Activated CD4-positive, alpha-beta T cell treated with anti-CD3 and anti-CD28 coated beads, Interleukin-2, amount 50 U/mL, for 24 hours (primary cell): ENCODE measurements at regions not wholly inside any gene's neighbourhood (a gene's known extent, or its start where the extent isn't known, plus 50 kb on each side); places are given as distances from the start of the nearest gene placed in this dataset.
"Not testable (repeated sequence)": the region's sequence is repeated elsewhere in the genome, so short reads cannot be mapped to it uniquely, and the experiment has no call there.

Source experiments
- DNase-seq, 2 donors: peaks; one replicate each; pipeline ENCODE4 v3.0.0-alpha.2; 2020; ENCODE audit warnings: low read depth in 1 of 2, low spot score in 1 of 2

DNA sequence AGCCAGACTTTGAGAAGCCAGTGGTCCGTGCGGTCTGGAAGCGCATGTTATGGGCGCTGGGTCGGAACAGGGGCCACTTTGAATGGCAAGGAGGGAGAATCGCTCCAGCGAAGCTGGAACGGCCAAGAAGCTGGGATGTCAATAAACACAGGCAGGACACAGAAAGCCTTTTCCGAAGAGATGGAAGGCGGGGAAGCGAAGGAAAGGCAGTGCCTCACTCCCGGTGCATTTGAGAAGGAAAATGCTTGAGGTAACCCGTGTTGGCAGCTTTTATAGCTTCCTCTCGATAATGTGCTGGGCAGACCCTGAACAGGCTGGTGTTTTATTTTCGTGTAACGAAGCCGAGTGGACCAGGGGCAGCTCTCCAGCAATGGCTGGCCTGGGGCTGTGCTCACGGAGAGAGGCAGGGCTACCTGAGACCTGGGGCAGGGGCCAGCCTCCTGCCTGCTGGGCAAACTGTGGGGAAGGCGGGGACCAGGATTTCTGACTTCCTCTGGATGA lies 84.2 kb upstream of the SPRY4 start:
- DNase-seq: no peak

GRCh38 chr5:142408536-142408935 lies 83.7 kb upstream of the SPRY4 start:
- no peak for DNase-seq

- no peak for DNase-seq
Measured at GRCh38 chr5:142405814-142406395, 81.1 kb upstream of the SPRY4 start.

GRCh38 chr5:142405023-142405422 lies 80.2 kb upstream of the SPRY4 start:
- DNase-seq: no peak

GRCh38 chr5:142404046-142404477 lies 79.2 kb upstream of the SPRY4 start:
- DNase-seq: no peak

DNA sequence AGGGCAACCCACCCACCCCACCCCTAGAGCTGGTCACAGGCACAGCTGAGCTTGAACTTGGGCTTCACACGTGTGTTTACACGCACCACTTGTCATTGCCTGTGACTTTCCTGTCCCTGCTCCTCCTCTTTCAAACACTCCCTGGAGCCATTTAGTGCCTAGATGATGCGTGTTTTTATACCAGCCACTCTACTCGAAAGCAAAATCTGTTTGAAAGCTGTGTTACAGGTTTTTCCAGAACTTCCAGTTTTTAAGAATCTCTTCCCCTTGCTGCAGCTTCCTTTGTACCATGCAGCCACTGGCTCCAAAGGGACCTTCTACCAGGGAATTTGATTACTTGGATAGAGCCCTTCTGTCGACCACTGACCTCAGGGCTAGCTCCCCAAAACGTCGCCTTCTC lies 78.8 kb upstream of the SPRY4 start:
- DNase-seq: no peak

GRCh38 chr5:142402752-142403318 lies 78.0 kb upstream of the SPRY4 start:
- no peak for DNase-seq

- DNase-seq: no peak
Measured at GRCh38 chr5:142400415-142400814, 75.6 kb upstream of the SPRY4 start.

GRCh38 chr5:142399891-142400290 lies 75.1 kb upstream of the SPRY4 start:
- DNase-seq: no peak

- no peak for DNase-seq
Measured at GRCh38 chr5:142398730-142399055, 73.9 kb upstream of the SPRY4 start.

DNA sequence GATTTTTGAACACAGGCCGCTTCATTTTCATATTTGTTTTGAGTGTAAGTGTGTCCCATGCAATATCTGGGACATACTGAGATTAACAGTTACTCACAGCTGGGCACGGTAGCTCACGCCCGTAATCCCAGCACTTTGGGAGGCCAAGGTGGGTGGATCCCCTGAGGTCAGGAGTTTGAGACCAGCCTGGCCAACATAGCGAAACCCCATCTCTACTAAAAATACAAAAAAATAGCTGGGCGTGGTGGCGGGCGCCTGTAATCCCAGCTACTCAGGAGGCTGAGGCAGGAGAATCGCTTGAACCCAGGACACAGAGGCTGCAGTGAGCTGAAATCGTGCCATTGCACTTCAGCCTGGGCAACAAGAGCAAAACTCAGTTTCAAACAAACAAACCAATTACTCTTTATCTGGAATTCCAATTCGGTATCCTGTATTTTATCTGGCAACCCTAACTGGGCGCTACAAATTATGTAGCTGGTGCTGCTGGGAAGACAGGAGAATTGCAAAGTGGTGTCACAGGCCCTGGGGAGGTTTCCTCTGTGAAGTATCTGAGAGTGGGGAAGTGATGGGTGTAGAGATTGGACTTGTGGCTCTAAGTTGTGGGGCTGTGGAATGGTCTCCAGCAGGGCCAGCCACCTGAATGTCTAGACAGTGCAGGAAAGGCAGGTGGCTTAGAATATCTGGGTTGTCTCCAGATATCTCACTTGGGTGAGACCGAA lies 73.3 kb upstream of the SPRY4 start:
- DNase-seq: not testable (repeated sequence)

- DNase-seq: no peak
Measured at GRCh38 chr5:142397178-142397577, 72.4 kb upstream of the SPRY4 start.

DNA sequence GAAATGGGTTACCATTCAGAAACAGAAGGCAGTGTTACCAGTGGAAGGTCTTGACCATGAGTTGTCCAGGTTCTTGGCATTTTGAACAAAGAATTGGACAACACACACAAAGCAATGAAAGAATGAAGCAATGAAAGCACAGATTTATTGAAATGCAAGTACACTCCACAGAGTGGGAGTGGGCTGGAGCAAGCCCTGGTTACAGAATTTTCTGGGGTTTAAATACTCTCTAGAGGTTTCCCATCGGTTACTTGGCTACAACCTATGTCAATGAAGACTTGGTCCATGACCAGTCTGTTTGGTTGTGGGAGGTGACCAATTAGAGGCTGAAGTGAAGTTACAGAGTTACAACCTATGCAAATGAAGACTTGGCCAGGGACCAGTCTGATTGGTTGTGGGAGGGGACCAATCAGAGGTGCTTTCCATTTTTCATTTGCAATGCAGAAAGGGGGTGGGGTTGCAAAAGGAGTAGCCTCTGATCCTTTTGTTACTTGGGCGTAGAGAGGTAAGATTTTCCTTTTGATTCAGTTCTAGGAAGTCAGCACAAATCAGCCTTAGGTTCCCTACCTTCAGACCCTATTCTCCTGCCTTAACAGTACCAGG lies 71.7 kb upstream of the SPRY4 start:
- DNase-seq: no peak

- no peak for DNase-seq
Measured at GRCh38 chr5:142395334-142395733, 70.5 kb upstream of the SPRY4 start.

GRCh38 chr5:142391058-142391845 lies 66.4 kb upstream of the SPRY4 start:
- no peak for DNase-seq

DNA sequence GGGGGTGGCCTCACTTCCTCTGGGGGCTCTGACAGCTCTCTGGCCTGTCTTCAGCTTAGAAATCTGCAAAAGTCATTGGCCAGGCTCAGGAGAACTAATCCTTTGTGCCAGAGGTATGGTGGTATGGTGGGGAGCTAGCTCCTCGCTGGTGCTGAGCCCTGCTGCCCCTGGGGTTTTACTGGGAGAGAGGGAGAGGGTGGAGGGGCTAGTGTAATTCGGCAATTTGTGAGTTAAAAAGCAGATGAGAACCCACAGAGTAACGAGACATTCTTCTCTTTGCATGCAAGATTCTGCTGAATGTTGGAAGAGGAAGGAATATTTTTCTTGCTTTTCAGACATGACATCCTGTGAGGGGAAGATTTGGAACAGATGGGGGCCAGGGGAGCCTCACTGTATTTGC lies 65.5 kb upstream of the SPRY4 start:
- DNase-seq: no peak

- DNase-seq: no peak
Measured at GRCh38 chr5:142388696-142389095, 63.9 kb upstream of the SPRY4 start.

GRCh38 chr5:142387024-142387682 lies 62.3 kb upstream of the SPRY4 start:
- no peak for DNase-seq

DNA sequence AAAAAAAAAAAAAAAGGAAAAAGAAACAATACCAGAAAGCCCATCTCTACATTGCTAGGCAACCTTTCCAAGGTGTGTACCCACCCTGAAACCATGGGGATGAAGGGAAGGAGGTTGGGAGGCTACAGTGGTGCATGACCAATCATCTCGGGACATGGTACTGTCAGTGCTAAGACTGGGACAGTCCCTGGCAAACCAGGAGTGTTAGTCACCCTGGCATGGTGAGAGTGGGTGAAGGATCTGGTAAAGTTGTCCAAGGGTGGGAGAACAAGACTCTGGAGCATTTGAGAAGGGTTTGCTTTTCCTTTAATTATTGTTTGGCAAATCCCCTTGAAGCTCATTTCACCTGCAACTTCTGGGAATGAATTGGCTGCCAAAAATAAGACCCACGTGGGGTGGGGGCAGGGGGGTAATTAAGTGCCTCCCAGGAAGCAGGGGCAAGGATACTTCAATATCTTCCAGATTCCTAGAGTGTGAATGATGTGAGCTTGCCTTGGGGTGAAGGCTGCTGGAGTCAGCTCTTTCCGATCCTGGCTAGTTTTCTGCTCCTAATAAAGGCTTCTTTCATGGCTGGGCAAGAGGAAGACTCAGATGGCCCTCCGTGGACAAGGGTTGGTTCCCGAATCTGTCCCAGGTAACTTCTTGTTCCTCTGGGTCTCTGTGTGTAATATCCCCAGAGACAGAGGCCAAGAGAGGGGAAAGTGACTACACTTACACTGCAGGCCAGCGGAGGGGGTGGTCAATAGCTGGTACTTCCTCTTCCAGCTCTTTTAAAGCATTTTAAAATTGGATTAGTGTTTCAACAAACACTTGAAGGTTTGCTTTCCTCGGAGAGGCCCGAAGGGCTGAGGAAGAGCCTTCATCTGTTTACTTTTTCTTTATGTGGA lies 61.6 kb upstream of the SPRY4 start:
- DNase-seq: no peak

DNA sequence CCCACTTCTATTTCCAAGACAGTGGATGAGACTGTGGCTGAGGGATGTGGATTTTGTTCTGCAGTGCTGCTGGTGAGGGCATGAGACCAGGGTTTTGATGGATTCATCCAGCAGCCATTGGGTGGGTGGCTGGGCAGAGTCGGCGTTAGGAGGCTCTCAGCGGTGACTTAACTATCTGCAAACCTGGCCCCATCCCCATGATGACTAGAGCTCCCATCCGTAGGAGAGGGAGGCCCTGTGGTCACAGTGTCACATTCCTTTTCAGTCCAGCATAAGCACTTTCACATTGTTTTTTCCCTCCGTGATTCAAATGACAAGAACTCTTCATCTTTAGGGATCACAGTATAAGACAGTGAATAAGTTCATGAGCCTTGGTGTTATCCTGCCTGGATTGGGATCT lies 60.4 kb upstream of the SPRY4 start:
- DNase-seq: no peak
